DND-41 (cell line): ENCODE measurements at regions not wholly inside any gene's neighbourhood (a gene's known extent, or its start where the extent isn't known, plus 50 kb on each side); places are given as distances from the start of the nearest gene placed in this dataset.

Source experiments
- ATAC-seq: fragments of 200-7000 bp; cut with Tn5 transposase; 3 replicates; pipeline ENCODE4 v1.9.1; 2021; ENCODE audit warnings: low read depth; ENCODE audit not compliant: insufficient read depth
- DNase-seq: peaks from one replicate; pipeline ENCODE4 v3.0.0-alpha.2; 2020
- H2AFZ ChIP-seq: 2 replicates; pipeline ENCODE4 v1.6.0; 2012; ENCODE audit warnings: low read depth, low read length
- H3K27ac ChIP-seq: 2 replicates; pipeline ENCODE4 v1.5.1; 2012; ENCODE audit warnings: low read length, inconsistent platforms
- H3K27me3 ChIP-seq: fragments of 200-600 bp; sonication (generic); 2 replicates; pipeline ENCODE4 v1.6.0; 2012; ENCODE audit warnings: low read length, mild to moderate bottlenecking, inconsistent platforms; ENCODE audit not compliant: insufficient read depth, poor library complexity
- H3K36me3 ChIP-seq: 2 replicates; pipeline ENCODE4 v1.5.1; 2012; ENCODE audit warnings: low read length, inconsistent platforms; ENCODE audit not compliant: insufficient read depth
- H3K4me1 ChIP-seq: 2 replicates; pipeline ENCODE4 v1.5.1; 2012; ENCODE audit warnings: mild to moderate bottlenecking, low read length; ENCODE audit not compliant: insufficient read depth
- H3K4me2 ChIP-seq: 2 replicates; pipeline ENCODE4 v1.6.0; 2012; ENCODE audit warnings: mild to moderate bottlenecking, moderate library complexity, low read length, inconsistent platforms; ENCODE audit not compliant: insufficient read depth
- H3K4me3 ChIP-seq, 2 experiments: fragments of 200-600 bp in 1 of 2; shearing (Covaris generic) in 1 of 2; 2 replicates each; pipeline ENCODE4 v1.5.1; 2012 to 2016; ENCODE audit warnings: inconsistent platforms in 2 of 2, low read length in 2 of 2, mild to moderate bottlenecking in 2 of 2, low read depth in 1 of 2, moderate library complexity in 1 of 2
- H3K79me2 ChIP-seq: 2 replicates; pipeline ENCODE4 v1.6.0; 2012; ENCODE audit warnings: low read length, inconsistent platforms; ENCODE audit not compliant: insufficient read depth
- H3K9ac ChIP-seq: 2 replicates; pipeline ENCODE4 v1.6.0; 2012; ENCODE audit warnings: low read depth, mild to moderate bottlenecking, inconsistent platforms, low read length, moderate library complexity
- H3K9me3 ChIP-seq: 2 replicates; pipeline ENCODE4 v1.5.1; 2012; ENCODE audit warnings: low read length, moderate library complexity, mild to moderate bottlenecking, inconsistent platforms; ENCODE audit not compliant: insufficient read depth, severe bottlenecking
- H4K20me1 ChIP-seq: 2 replicates; pipeline ENCODE4 v1.6.0; 2012; ENCODE audit warnings: low read length; ENCODE audit not compliant: insufficient read depth
- CTCF ChIP-seq: IDR thresholded peaks from 2 replicates; pipeline ENCODE4 v1.5.1; 2012; ENCODE audit warnings: borderline replicate concordance, low read length, moderate library complexity, mild to moderate bottlenecking; ENCODE audit not compliant: poor library complexity, severe bottlenecking; ENCODE audit errors: extremely low read depth
- EZH2 ChIP-seq: IDR thresholded peaks from 3 replicates; pipeline ENCODE4 v1.6.1; 2012; ENCODE audit warnings: borderline replicate concordance, low read depth, mild to moderate bottlenecking, moderate library complexity, low read length, inconsistent platforms; ENCODE audit not compliant: severe bottlenecking

- H3K27me3 ChIP-seq: peaks cover 6% of the 10 kb centered on the region
- no peak overlapping the region for H3K27ac ChIP-seq
- no peak overlapping the region for H3K4me2 ChIP-seq
- no peak overlapping the region for H3K4me3 ChIP-seq
- H3K36me3 ChIP-seq: no peaks in the 10 kb centered on the region
- no peaks in the 10 kb centered on the region for H3K9me3 ChIP-seq
- H3K4me1 ChIP-seq: no peaks in the 10 kb centered on the region
- H3K79me2 ChIP-seq: no peaks in the 10 kb centered on the region
- ATAC-seq (no peak), DNase-seq (no peak)
- no peaks in the 10 kb centered on the region for H4K20me1 ChIP-seq
- H3K9ac ChIP-seq: no peak overlapping the region
- H2AFZ ChIP-seq: no peak overlapping the region
- TF ChIP-seq CTCF (no peak), EZH2 (no peak)
Measured at GRCh38 chr12:115400011-115400410, 716.0 kb upstream of the TBX3 start.

GRCh38 chr12:115398311-115398781 is 714.4 kb upstream of the TBX3 start:
- no peak for DNase-seq
- H3K79me2 ChIP-seq: no peaks in the 10 kb centered on the region
- no peak overlapping the region for H3K4me2 ChIP-seq

GRCh38 chr12:115396567-115396966 is 712.6 kb upstream of the TBX3 start:
- Histone ChIP-seq H3K9ac (no peak overlapping the region), H4K20me1 (no peaks in the 10 kb centered on the region), H3K9me3 (no peaks in the 10 kb centered on the region), H3K27me3 (no peaks in the 10 kb centered on the region), H3K27ac (no peak overlapping the region), H3K4me2 (no peak overlapping the region), H3K4me3 (no peak overlapping the region), H3K79me2 (no peaks in the 10 kb centered on the region), H3K36me3 (no peaks in the 10 kb centered on the region), H3K4me1 (no peaks in the 10 kb centered on the region), H2AFZ (no peak overlapping the region)
- ATAC-seq: no peak
- no peak for TF ChIP-seq CTCF
- no peak for TF ChIP-seq EZH2
- DNase-seq: no peak

More at GRCh38 chr12:115398311-115398781, 714.4 kb upstream of the TBX3 start:
- Histone ChIP-seq H3K9me3 (no peaks in the 10 kb centered on the region), H4K20me1 (no peaks in the 10 kb centered on the region), H2AFZ (no peak overlapping the region), H3K36me3 (no peaks in the 10 kb centered on the region), H3K4me1 (no peaks in the 10 kb centered on the region), H3K27me3 (peaks cover 6% of the 10 kb centered on the region), H3K4me3 (no peak overlapping the region), H3K9ac (no peak overlapping the region), H3K27ac (no peak overlapping the region)
- no peak for ATAC-seq
- TF ChIP-seq EZH2 (no peak), CTCF (no peak)
